Choroid plexus epithelial cell (primary cell): ENCODE measurements at regions not wholly inside any gene's neighbourhood (a gene's known extent, or its start where the extent isn't known, plus 50 kb on each side); places are given as distances from the start of the nearest gene placed in this dataset.

ENCODE experiments used
- DNase-seq: peaks from one replicate; pipeline ENCODE4 v3.0.0-alpha.2; 2010; ENCODE audit warnings: low read depth
- H3K4me3 ChIP-seq: 2 replicates; pipeline ENCODE4 v1.5.1; 2011; ENCODE audit warnings: low read depth, mild to moderate bottlenecking, control low read depth, low read length, moderate library complexity
- TF ChIP-seq, protein P1 (sequence below): conservative IDR thresholded peaks from 2 replicates; pipeline ENCODE4 v1.5.1; 2011; ENCODE audit warnings: low read depth, mild to moderate bottlenecking, control low read depth, inconsistent platforms, low read length, moderate library complexity

DNA sequence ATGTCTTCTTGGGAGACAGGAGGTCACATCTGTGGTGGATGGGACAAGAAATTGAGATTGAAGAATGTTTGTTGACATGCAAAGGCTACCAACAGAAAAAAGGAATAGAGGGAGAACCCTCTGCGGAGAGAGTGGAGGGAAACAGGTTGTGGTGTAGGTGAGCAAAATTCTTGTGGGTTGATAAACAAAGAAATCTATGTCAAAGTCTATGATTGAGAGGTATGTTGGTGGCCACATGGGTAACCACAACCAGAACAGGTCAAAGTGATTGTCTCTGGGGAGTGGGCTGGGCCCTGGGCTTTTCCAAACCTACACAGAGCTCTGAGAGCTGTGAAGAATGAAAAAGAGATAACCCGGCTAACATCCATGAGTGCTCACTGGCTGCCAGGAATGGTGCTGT lies 62.8 kb upstream of the NCK2 start:
- TF ChIP-seq, protein P1, sequence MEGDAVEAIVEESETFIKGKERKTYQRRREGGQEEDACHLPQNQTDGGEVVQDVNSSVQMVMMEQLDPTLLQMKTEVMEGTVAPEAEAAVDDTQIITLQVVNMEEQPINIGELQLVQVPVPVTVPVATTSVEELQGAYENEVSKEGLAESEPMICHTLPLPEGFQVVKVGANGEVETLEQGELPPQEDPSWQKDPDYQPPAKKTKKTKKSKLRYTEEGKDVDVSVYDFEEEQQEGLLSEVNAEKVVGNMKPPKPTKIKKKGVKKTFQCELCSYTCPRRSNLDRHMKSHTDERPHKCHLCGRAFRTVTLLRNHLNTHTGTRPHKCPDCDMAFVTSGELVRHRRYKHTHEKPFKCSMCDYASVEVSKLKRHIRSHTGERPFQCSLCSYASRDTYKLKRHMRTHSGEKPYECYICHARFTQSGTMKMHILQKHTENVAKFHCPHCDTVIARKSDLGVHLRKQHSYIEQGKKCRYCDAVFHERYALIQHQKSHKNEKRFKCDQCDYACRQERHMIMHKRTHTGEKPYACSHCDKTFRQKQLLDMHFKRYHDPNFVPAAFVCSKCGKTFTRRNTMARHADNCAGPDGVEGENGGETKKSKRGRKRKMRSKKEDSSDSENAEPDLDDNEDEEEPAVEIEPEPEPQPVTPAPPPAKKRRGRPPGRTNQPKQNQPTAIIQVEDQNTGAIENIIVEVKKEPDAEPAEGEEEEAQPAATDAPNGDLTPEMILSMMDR: no peak
- H3K4me3 ChIP-seq: no peak overlapping the region
- DNase-seq: no peak

DNA sequence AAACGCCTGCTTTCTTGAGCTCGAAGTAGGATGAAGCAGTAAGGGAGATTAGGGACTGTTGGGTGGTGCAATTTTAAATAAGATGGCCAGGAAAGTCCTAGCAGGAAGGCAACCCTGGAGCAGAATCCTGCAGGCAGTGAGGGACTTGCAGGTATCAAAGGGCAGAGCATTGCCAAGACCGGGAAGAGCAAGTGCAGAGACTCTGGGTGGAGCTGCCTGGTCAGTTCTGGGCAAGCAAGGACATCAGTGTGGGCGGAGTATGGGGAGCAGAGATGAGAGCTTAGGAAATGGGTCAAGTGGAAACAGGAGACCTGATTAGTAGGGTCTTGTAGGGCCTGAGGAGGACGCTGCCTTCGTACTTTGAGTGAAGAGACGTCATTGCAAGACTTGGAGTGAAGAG lies 64.4 kb upstream of the NCK2 start:
- H3K4me3 ChIP-seq: no peak overlapping the region

DNA sequence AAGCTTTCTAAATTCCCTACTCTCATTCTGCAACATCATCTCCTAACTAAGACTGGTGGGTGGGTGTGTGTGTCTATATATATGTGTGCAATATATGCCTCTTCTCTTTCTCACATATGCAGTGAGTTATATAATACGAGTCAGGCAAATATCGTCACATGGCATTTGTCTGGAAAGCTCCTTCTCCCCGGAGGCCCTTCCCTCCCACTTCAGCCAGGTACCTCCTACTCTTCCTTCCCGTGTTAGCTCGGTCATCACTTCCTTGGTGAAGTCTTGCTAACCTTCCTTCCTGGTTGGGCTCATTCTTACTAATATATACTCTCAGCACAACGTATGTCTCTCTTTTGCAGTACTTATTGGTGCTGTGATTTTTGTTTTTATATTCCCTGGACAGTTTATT lies 66.4 kb upstream of the NCK2 start:
- TF ChIP-seq, protein P1: no peak
- no peak for DNase-seq
- no peak overlapping the region for H3K4me3 ChIP-seq

More for the DNA sequence above, 64.4 kb upstream of the NCK2 start:
- TF ChIP-seq, protein P1: no peak
- no peak for DNase-seq

DNA sequence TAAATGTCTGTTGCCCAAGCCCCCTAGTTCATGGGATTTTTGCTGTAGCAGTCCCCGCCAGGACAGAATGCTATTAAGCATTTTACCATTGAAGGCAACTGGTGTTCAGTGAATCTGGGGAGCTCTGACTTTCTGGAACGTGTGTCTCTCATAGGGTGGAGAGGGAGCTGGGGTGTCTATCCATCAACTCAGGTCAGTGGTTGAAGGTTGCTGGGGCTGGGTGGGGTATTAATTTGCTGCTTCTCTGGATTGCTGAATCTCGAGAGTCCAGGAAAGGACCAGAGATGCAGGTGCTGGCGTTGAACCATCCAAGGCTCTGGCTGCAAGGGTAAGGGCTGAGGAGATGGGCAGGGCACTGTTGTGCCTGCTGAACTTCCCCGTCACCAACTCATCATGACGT lies 66.8 kb upstream of the NCK2 start:
- DNase-seq: no peak
- H3K4me3 ChIP-seq: no peak overlapping the region
- TF ChIP-seq, protein P1: no peak

DNA sequence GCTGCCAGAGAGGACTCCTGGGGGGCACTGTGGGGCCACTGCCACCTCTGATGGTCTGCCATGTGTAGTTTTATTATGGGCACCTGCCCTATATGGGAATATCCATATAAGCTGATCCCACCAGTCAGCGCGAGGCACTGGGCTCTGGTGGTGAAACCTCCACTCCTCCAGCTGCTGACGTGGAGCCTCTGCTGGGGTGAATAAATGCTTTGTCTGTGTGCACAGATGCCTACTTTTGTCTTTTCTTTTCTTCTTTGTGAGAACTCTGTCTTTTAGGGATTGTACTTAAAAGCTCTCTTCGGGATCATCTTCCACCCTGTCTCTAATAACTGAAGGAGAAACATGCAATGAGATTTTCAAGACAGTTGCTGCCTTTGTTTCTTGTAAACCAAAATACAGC lies 68.9 kb upstream of the NCK2 start:
- no peak overlapping the region for H3K4me3 ChIP-seq
- TF ChIP-seq, protein P1: no peak
- no peak for DNase-seq

DNA sequence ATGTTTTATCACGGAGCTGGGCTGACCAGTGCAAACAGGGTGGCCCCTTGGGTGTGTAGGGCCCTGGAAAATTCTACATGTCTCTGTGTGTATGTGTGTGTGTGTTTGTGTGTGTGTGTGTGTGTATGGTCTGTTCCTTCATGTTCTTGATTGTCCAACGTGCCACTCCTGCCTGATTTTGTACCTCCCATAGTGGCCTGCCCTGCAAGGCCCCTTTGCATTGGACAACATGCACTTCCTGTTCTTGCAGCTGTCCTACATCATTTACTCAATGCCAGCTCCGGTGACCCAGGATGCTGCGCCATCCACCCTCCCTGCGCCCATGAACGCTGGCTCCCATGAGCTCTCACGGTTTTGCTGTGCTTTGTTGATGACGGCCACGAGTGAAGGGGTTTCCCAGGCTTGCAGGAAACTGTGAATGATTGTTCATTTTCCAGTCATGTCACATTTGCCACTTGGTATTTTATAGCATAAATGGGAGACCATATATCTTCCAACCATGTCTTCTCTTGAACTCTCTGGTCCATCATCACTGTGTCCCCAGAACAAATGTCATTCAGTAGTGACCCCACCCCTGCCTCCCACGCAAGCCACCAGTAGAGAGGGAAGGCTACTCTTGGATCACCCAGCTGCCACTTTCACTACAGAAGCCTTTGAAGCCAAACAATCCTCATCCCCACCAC lies 69.7 kb upstream of the NCK2 start:
- no peak for DNase-seq
- TF ChIP-seq, protein P1: no peak
- no peak overlapping the region for H3K4me3 ChIP-seq

DNA sequence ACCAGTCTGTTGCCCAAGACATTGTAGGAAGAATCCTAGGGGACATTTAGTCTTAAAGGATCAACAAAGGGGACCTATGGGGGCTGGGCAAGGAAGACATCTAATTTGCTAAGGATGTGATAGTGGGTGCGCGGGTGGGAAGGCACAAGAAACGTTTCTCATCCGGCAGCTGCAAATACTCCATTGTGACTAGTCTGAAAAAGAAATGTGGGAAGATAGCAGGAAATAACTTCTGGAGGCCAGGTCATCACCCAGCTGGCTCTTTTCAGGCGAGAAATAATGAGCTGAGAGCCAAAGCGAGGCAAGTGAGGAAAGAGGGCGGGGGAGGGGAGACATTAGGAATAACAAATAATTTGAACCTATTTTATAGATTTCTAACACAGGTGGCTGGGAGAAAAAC lies 70.3 kb upstream of the NCK2 start:
- peak; percentile 13 for DNase-seq
- TF ChIP-seq, protein P1: no peak
- no peak overlapping the region for H3K4me3 ChIP-seq
